ENCODE measurements at regions not wholly inside any gene's neighbourhood (a gene's known extent, or its start where the extent isn't known, plus 50 kb on each side); places are given as distances from the start of the nearest gene placed in this dataset.
"Not testable (repeated sequence)": the region's sequence is repeated elsewhere in the genome, so short reads cannot be mapped to it uniquely, and the experiment has no call there.

DNA sequence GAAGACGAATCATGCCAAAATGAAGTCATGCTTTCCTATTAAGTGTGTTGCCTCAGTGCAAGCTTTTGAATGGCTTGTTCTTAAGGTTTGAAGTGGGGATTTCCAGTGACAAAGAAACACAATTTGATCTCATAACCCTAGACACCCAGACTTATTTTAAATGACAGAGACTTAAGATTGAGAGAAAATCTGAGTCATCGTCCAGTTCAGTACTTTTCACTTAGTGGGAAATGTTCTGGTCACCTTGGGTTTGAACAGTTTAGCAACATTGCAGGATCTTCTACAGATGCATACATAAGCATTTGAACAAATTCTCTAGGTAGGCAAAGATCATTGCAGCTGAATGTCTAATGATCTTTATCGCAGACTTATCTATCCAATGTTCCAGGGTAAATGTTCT, 926.7 kb upstream of the ADAMTS5 start:
- FAIRE-seq; DNase-seq (ENCODE audit: low read depth, low spot score): not testable (repeated sequence)

GRCh38 chr21:27891495-27891894, 924.6 kb upstream of the ADAMTS5 start:
- H3K27ac ChIP-seq (ENCODE audit: control insufficient read depth, insufficient read depth, low read length); H4K20me1 ChIP-seq (ENCODE audit: control insufficient read depth, extremely low read depth, insufficient read depth, low read length); dilution Hi-C loops (cut with MboI; ENCODE audit: extremely low pct_ligation_motif_present, low sequenced_read_pairs); H3K4me1 ChIP-seq (ENCODE audit: control insufficient read depth, extremely low read depth, insufficient read depth, low read length); H3K9me1 ChIP-seq (ENCODE audit: control insufficient read depth, extremely low read depth, insufficient read depth, low read length); H3K4me3 ChIP-seq (ENCODE audit: control insufficient read depth in 2 of 3, extremely low read depth in 1 of 3, insufficient read depth in 2 of 3, low read depth in 1 of 3, low read length in 3 of 3); H3K9ac ChIP-seq (ENCODE audit: control insufficient read depth, extremely low read depth, insufficient read depth, low read length); H3K9me3 ChIP-seq (ENCODE audit: control insufficient read depth, low read depth, low read length); H2AFZ ChIP-seq (ENCODE audit: control insufficient read depth, low read length); H3K4me2 ChIP-seq (ENCODE audit: control insufficient read depth, extremely low read depth, insufficient read depth, low read depth, low read length); H3K27me3 ChIP-seq (ENCODE audit: control insufficient read depth, extremely low read depth, insufficient read depth, low read length); FAIRE-seq; H3K79me2 ChIP-seq (ENCODE audit: control insufficient read depth, insufficient read depth, low read length); DNase-seq (ENCODE audit: low read depth, low spot score); H3K36me3 ChIP-seq (ENCODE audit: control insufficient read depth in 2 of 2, extremely low read depth in 1 of 2, insufficient read depth in 2 of 2, low read length in 2 of 2): not testable (repeated sequence)

More for the DNA sequence above, 926.7 kb upstream of the ADAMTS5 start:
- dilution Hi-C loops (cut with MboI; ENCODE audit: extremely low pct_ligation_motif_present, low sequenced_read_pairs); H3K9ac ChIP-seq (ENCODE audit: control insufficient read depth, extremely low read depth, insufficient read depth, low read length); H2AFZ ChIP-seq (ENCODE audit: control insufficient read depth, low read length); H3K4me1 ChIP-seq (ENCODE audit: control insufficient read depth, extremely low read depth, insufficient read depth, low read length); H3K4me2 ChIP-seq (ENCODE audit: control insufficient read depth, extremely low read depth, insufficient read depth, low read depth, low read length); H3K79me2 ChIP-seq (ENCODE audit: control insufficient read depth, insufficient read depth, low read length); H3K9me1 ChIP-seq (ENCODE audit: control insufficient read depth, extremely low read depth, insufficient read depth, low read length); H3K9me3 ChIP-seq (ENCODE audit: control insufficient read depth, low read depth, low read length); H3K4me3 ChIP-seq (ENCODE audit: control insufficient read depth in 2 of 3, extremely low read depth in 1 of 3, insufficient read depth in 2 of 3, low read depth in 1 of 3, low read length in 3 of 3); H3K27me3 ChIP-seq (ENCODE audit: control insufficient read depth, extremely low read depth, insufficient read depth, low read length); H4K20me1 ChIP-seq (ENCODE audit: control insufficient read depth, extremely low read depth, insufficient read depth, low read length); H3K27ac ChIP-seq (ENCODE audit: control insufficient read depth, insufficient read depth, low read length); H3K36me3 ChIP-seq (ENCODE audit: control insufficient read depth in 2 of 2, extremely low read depth in 1 of 2, insufficient read depth in 2 of 2, low read length in 2 of 2): not testable (repeated sequence)

GRCh38 chr21:27887808-27888455, 921.0 kb upstream of the ADAMTS5 start:
- H4K20me1 ChIP-seq (ENCODE audit: control insufficient read depth, extremely low read depth, insufficient read depth, low read length); H3K79me2 ChIP-seq (ENCODE audit: control insufficient read depth, insufficient read depth, low read length); H3K4me3 ChIP-seq (ENCODE audit: control insufficient read depth in 2 of 3, extremely low read depth in 1 of 3, insufficient read depth in 2 of 3, low read depth in 1 of 3, low read length in 3 of 3); H3K9ac ChIP-seq (ENCODE audit: control insufficient read depth, extremely low read depth, insufficient read depth, low read length); H3K9me3 ChIP-seq (ENCODE audit: control insufficient read depth, low read depth, low read length); H3K4me2 ChIP-seq (ENCODE audit: control insufficient read depth, extremely low read depth, insufficient read depth, low read depth, low read length); H3K9me1 ChIP-seq (ENCODE audit: control insufficient read depth, extremely low read depth, insufficient read depth, low read length); H2AFZ ChIP-seq (ENCODE audit: control insufficient read depth, low read length); H3K36me3 ChIP-seq (ENCODE audit: control insufficient read depth in 2 of 2, extremely low read depth in 1 of 2, insufficient read depth in 2 of 2, low read length in 2 of 2); FAIRE-seq; dilution Hi-C loops (cut with MboI; ENCODE audit: extremely low pct_ligation_motif_present, low sequenced_read_pairs); H3K27ac ChIP-seq (ENCODE audit: control insufficient read depth, insufficient read depth, low read length); H3K27me3 ChIP-seq (ENCODE audit: control insufficient read depth, extremely low read depth, insufficient read depth, low read length); DNase-seq (ENCODE audit: low read depth, low spot score); H3K4me1 ChIP-seq (ENCODE audit: control insufficient read depth, extremely low read depth, insufficient read depth, low read length): not testable (repeated sequence)
